Calu3 (cell line): ENCODE measurements at regions not wholly inside any gene's neighbourhood (a gene's known extent, or its start where the extent isn't known, plus 50 kb on each side); places are given as distances from the start of the nearest gene placed in this dataset.

ENCODE experiments used
- BruUV-seq: library from RNA; stranded (reverse); fragments of 400-500 nt; replicated peaks from 2 replicates; lab custom pipeline; 2021; lab: Mats Ljungman, UMichigan
- CTCF ChIA-PET: fragments of 300-600 bp; sonication (Branson Sonifier 250); formaldehyde crosslinking; loops from one replicate; lab custom pipeline; 2022; ENCODE audit warnings: antibody characterized with exemption; lab: Charles Lee
- DNase-seq: peaks from one replicate; pipeline ENCODE4 v3.0.0; 2022
- H3K27ac Mint-ChIP-seq: one replicate; pipeline ENCODE4 v1.8.0; 2022; ENCODE audit warnings: mixed read lengths; ENCODE audit not compliant: unreplicated experiment
- H3K27me3 Mint-ChIP-seq: one replicate; pipeline ENCODE4 v1.8.0; 2022; ENCODE audit warnings: mixed read lengths; ENCODE audit not compliant: unreplicated experiment
- H3K36me3 Mint-ChIP-seq: one replicate; pipeline ENCODE4 v1.8.0; 2022; ENCODE audit warnings: mild to moderate bottlenecking, moderate library complexity, mixed read lengths; ENCODE audit not compliant: insufficient read depth, unreplicated experiment
- H3K4me1 Mint-ChIP-seq: one replicate; pipeline ENCODE4 v1.8.0; 2022; ENCODE audit warnings: mild to moderate bottlenecking, low read depth, mixed read lengths; ENCODE audit not compliant: unreplicated experiment
- H3K4me3 Mint-ChIP-seq: one replicate; pipeline ENCODE4 v1.8.0; 2022; ENCODE audit warnings: mild to moderate bottlenecking, low read depth, moderate library complexity, mixed read lengths; ENCODE audit not compliant: unreplicated experiment
- H3K9me3 Mint-ChIP-seq: one replicate; pipeline ENCODE4 v1.8.0; 2022; ENCODE audit warnings: low read depth, mixed read lengths; ENCODE audit not compliant: unreplicated experiment
- CTCF ChIP-seq: fragments of 200-600 bp; IDR thresholded peaks from one replicate; pipeline ENCODE4 v1.8.0; 2022; ENCODE audit warnings: antibody characterized with exemption; ENCODE audit not compliant: unreplicated experiment
- intact Hi-C: fragments of 100-400 bp; cut with micrococcal nuclease; formaldehyde crosslinking; loops from one replicate; pipeline ENCODE4 v1.10.0; 2022; ENCODE audit not compliant: unreplicated experiment

GRCh38 chr11:90912631-90913030 is 689.8 kb upstream of the CHORDC1 start:
- BruUV-seq: no TSS peak
- Mint-ChIP-seq H3K27me3 (no peaks in the 10 kb centered on the region), H3K4me3 (no peak overlapping the region), H3K36me3 (no peaks in the 10 kb centered on the region), H3K27ac (no peak overlapping the region), H3K4me1 (no peaks in the 10 kb centered on the region), H3K9me3 (no peaks in the 10 kb centered on the region)
- intact Hi-C loops: no loop called here
- TF ChIP-seq CTCF: no peak
- CTCF ChIA-PET: no interaction called here
- no peak for DNase-seq

GRCh38 chr11:90911192-90911591 is 688.3 kb upstream of the CHORDC1 start:
- CTCF ChIA-PET: no interaction called here
- no peak for DNase-seq
- intact Hi-C loops: no loop called here
- BruUV-seq: no TSS peak
- Mint-ChIP-seq H3K27me3 (no peaks in the 10 kb centered on the region), H3K9me3 (no peaks in the 10 kb centered on the region), H3K36me3 (no peaks in the 10 kb centered on the region), H3K4me3 (no peak overlapping the region), H3K27ac (no peak overlapping the region), H3K4me1 (no peaks in the 10 kb centered on the region)
- no peak for TF ChIP-seq CTCF

GRCh38 chr11:90908074-90908473 is 685.2 kb upstream of the CHORDC1 start:
- TF ChIP-seq CTCF: no peak
- Mint-ChIP-seq H3K27me3 (no peaks in the 10 kb centered on the region), H3K36me3 (no peaks in the 10 kb centered on the region), H3K4me1 (peaks cover 7% of the 10 kb centered on the region), H3K27ac (no peak overlapping the region), H3K9me3 (no peaks in the 10 kb centered on the region), H3K4me3 (no peak overlapping the region)
- DNase-seq: no peak
- intact Hi-C loops: loop anchor here (5.0 kb wide), 1 partner anchor 339 kb away; no protein-coding TSS in a partner anchor
- CTCF ChIA-PET: interaction anchor here (0.7 kb wide), 1 partner anchor 867 kb away, joined by 5 read pairs; no protein-coding TSS in a partner anchor
- no TSS peak for BruUV-seq

GRCh38 chr11:90895850-90896249 is 673.0 kb upstream of the CHORDC1 start:
- no peaks in the 10 kb centered on the region for H3K9me3 Mint-ChIP-seq
- no peaks in the 10 kb centered on the region for H3K27me3 Mint-ChIP-seq
- DNase-seq: no peak
- no TSS peak for BruUV-seq
- H3K4me1 Mint-ChIP-seq: no peaks in the 10 kb centered on the region
- no peak overlapping the region for H3K27ac Mint-ChIP-seq
- TF ChIP-seq CTCF: no peak
- no peaks in the 10 kb centered on the region for H3K36me3 Mint-ChIP-seq
- intact Hi-C loops: no loop called here
- CTCF ChIA-PET: no interaction called here
- no peak overlapping the region for H3K4me3 Mint-ChIP-seq
